Fibroblast of lung (primary cell): ENCODE measurements at regions not wholly inside any gene's neighbourhood (a gene's known extent, or its start where the extent isn't known, plus 50 kb on each side); places are given as distances from the start of the nearest gene placed in this dataset.

Experiments
- EZH2 ChIP-seq: IDR thresholded peaks from 2 replicates; pipeline ENCODE4 v1.5.1; 2012; ENCODE audit warnings: low read length, control low read depth, mild to moderate bottlenecking; ENCODE audit errors: missing control alignments
- TF ChIP-seq, protein P1 (sequence below), 2 donors: IDR thresholded peaks in 1 of 2; conservative IDR thresholded peaks in 1 of 2; 1 replicate in 1 of 2; 2 replicates in 1 of 2; pipeline ENCODE4 v1.5.1; 2011 to 2012; ENCODE audit warnings: low read length in 2 of 2, control low read depth in 1 of 2, inconsistent platforms in 1 of 2, low read depth in 1 of 2, mild to moderate bottlenecking in 1 of 2

GRCh38 chr6:144497650-144498049 is 212.5 kb downstream of the UTRN start:
- TF ChIP-seq, protein P1, sequence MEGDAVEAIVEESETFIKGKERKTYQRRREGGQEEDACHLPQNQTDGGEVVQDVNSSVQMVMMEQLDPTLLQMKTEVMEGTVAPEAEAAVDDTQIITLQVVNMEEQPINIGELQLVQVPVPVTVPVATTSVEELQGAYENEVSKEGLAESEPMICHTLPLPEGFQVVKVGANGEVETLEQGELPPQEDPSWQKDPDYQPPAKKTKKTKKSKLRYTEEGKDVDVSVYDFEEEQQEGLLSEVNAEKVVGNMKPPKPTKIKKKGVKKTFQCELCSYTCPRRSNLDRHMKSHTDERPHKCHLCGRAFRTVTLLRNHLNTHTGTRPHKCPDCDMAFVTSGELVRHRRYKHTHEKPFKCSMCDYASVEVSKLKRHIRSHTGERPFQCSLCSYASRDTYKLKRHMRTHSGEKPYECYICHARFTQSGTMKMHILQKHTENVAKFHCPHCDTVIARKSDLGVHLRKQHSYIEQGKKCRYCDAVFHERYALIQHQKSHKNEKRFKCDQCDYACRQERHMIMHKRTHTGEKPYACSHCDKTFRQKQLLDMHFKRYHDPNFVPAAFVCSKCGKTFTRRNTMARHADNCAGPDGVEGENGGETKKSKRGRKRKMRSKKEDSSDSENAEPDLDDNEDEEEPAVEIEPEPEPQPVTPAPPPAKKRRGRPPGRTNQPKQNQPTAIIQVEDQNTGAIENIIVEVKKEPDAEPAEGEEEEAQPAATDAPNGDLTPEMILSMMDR (conservative IDR thresholded peaks at IDR 0.05 in 1 of 2, IDR thresholded peaks at IDR 0.05 in 1 of 2; ENCODE audit: low read depth in 1 of 2, low read length in 2 of 2), result no peak
- TF ChIP-seq EZH2, result no peak
